Keratinocyte (primary cell): ENCODE measurements at regions not wholly inside any gene's neighbourhood (a gene's known extent, or its start where the extent isn't known, plus 50 kb on each side); places are given as distances from the start of the nearest gene placed in this dataset.

Source experiments
- CTCF ChIP-seq, 3 experiments: IDR thresholded peaks in 1 of 3; conservative IDR thresholded peaks in 1 of 3; optimal IDR thresholded peaks in 1 of 3; 2 replicates in 2 of 3; 3 replicates in 1 of 3; pipeline versions ENCODE3 to v1.5.1; 2011; ENCODE audit warnings: low read length in 3 of 3, mild to moderate bottlenecking in 3 of 3, moderate library complexity in 2 of 3, control low read depth in 1 of 3, inconsistent platforms in 1 of 3; ENCODE audit not compliant: insufficient read depth in 2 of 3; ENCODE audit errors: extremely low read depth in 1 of 3
- EZH2 ChIP-seq: IDR thresholded peaks from one replicate; pipeline ENCODE4 v1.6.1; 2012; ENCODE audit warnings: inconsistent platforms, mild to moderate bottlenecking, low read length, moderate library complexity

GRCh38 chr10:29702273-29703164 is 67.7 kb upstream of the SVIL start:
- no peak for TF ChIP-seq CTCF (optimal IDR thresholded peaks at IDR 0.05 in 1 of 3, IDR thresholded peaks at IDR 0.05 in 1 of 3, conservative IDR thresholded peaks at IDR 0.05 in 1 of 3; ENCODE audit: extremely low read depth in 1 of 3, insufficient read depth in 2 of 3, low read length in 3 of 3)
- no peak for TF ChIP-seq EZH2
